Osteocyte (in vitro differentiated cells): ENCODE measurements at regions not wholly inside any gene's neighbourhood (a gene's known extent, or its start where the extent isn't known, plus 50 kb on each side); places are given as distances from the start of the nearest gene placed in this dataset.

Source experiments
- DNase-seq: peaks from one replicate; pipeline ENCODE4 v3.0.0; 2021; ENCODE audit warnings: mixed read lengths; ENCODE audit not compliant: unreplicated experiment; ENCODE audit errors: extremely low spot score
- H3K27ac Mint-ChIP-seq: one replicate; pipeline ENCODE4 v1.8.0; 2021; ENCODE audit warnings: mild to moderate bottlenecking, mixed read lengths; ENCODE audit not compliant: unreplicated experiment
- H3K27me3 Mint-ChIP-seq: one replicate; pipeline ENCODE4 v1.8.0; 2021; ENCODE audit warnings: mixed read lengths; ENCODE audit not compliant: unreplicated experiment
- H3K36me3 Mint-ChIP-seq: one replicate; pipeline ENCODE4 v1.8.0; 2021; ENCODE audit warnings: mixed read lengths; ENCODE audit not compliant: unreplicated experiment
- H3K4me1 Mint-ChIP-seq: one replicate; pipeline ENCODE4 v1.8.0; 2021; ENCODE audit warnings: mixed read lengths; ENCODE audit not compliant: unreplicated experiment
- H3K4me3 Mint-ChIP-seq: one replicate; pipeline ENCODE4 v1.8.0; 2021; ENCODE audit warnings: mild to moderate bottlenecking, moderate library complexity, mixed read lengths; ENCODE audit not compliant: unreplicated experiment
- H3K9me3 Mint-ChIP-seq: one replicate; pipeline ENCODE4 v1.8.0; 2021; ENCODE audit warnings: mixed read lengths; ENCODE audit not compliant: unreplicated experiment
- TF ChIP-seq, protein P1 (sequence below): fragments of 200-600 bp; sonication (generic); IDR thresholded peaks from 2 replicates; pipeline ENCODE4 v1.5.0; 2021; ENCODE audit warnings: antibody characterized with exemption, mild to moderate bottlenecking, moderate library complexity

DNA sequence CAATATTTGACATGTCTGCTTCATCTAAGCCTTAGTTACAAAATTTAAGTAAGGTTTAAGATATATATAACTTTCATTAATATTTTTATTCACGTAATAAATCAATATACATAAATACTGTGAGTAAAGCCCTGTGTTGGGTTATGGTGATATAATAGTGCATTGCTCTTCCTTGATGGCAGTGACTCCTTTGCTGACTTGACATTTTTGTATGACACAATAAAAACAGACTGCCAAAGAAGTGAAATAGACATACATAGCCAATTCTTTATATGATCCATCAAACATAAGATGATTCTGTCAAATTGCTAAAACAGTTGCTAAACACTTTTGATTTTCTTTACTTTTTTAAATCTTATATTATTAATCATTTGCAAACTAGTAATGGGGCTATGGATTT lies 1518.2 kb downstream of the EFNA5 start:
- no peaks in the 10 kb centered on the region for H3K9me3 Mint-ChIP-seq
- no peak overlapping the region for H3K27ac Mint-ChIP-seq

DNA sequence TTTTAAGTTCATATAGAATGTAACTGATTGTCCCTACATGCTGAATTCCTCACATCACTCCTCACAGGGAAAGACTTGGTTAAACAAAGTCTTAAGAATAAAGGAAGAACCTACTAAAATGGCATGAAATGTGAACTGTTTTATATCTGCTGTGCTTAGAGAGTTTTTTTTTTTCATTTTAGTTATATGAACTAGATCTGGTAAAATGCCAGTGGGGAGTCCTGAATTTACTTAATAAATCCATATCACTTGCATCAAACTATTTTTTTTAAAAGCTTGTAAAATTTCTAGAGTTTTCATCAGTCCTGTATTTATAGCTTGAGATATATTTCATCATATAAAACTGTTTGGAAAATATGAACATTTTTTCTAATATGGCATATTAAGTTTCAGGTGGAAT lies 1528.6 kb downstream of the EFNA5 start:
- TF ChIP-seq, protein P1, sequence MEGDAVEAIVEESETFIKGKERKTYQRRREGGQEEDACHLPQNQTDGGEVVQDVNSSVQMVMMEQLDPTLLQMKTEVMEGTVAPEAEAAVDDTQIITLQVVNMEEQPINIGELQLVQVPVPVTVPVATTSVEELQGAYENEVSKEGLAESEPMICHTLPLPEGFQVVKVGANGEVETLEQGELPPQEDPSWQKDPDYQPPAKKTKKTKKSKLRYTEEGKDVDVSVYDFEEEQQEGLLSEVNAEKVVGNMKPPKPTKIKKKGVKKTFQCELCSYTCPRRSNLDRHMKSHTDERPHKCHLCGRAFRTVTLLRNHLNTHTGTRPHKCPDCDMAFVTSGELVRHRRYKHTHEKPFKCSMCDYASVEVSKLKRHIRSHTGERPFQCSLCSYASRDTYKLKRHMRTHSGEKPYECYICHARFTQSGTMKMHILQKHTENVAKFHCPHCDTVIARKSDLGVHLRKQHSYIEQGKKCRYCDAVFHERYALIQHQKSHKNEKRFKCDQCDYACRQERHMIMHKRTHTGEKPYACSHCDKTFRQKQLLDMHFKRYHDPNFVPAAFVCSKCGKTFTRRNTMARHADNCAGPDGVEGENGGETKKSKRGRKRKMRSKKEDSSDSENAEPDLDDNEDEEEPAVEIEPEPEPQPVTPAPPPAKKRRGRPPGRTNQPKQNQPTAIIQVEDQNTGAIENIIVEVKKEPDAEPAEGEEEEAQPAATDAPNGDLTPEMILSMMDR, result no peak
- H3K27me3 Mint-ChIP-seq, result no peaks in the 10 kb centered on the region
- no peak overlapping the region for H3K27ac Mint-ChIP-seq
- no peaks in the 10 kb centered on the region for H3K36me3 Mint-ChIP-seq
- H3K4me3 Mint-ChIP-seq, result no peak overlapping the region
- H3K9me3 Mint-ChIP-seq, result peaks cover 4% of the 10 kb centered on the region
- DNase-seq, result no peak
- peaks cover 26% of the 10 kb centered on the region for H3K4me1 Mint-ChIP-seq

More for the DNA sequence above, 1518.2 kb downstream of the EFNA5 start:
- Mint-ChIP-seq H3K27me3 (no peaks in the 10 kb centered on the region), H3K4me3 (no peak overlapping the region), H3K4me1 (no peaks in the 10 kb centered on the region), H3K36me3 (no peaks in the 10 kb centered on the region)
- TF ChIP-seq, protein P1, result no peak
- DNase-seq, result no peak

DNA sequence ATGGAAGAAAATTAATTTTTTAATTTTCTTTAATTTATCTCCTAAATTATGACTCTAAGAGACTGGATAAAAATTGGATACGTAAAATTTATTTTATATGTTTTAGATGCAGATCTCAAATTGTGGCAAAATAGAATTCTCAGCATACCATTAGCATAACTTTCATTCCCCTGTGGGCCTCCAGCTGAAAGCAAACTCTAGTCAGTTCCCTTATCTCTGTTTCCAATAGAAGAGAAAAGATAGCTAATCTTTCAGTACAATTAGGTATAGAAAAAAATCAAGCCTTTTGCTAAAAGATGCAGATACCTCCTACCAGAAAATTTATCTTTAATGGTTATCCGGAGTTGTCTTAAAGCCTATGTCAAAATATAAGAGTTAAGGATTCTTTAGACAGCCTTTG lies 1530.6 kb downstream of the EFNA5 start:
- TF ChIP-seq, protein P1, result no peak
- no peak for DNase-seq
- Mint-ChIP-seq H3K27me3 (no peaks in the 10 kb centered on the region), H3K27ac (no peak overlapping the region), H3K4me1 (peaks cover 40% of the 10 kb centered on the region), H3K9me3 (no peaks in the 10 kb centered on the region), H3K4me3 (no peak overlapping the region), H3K36me3 (no peaks in the 10 kb centered on the region)

DNA sequence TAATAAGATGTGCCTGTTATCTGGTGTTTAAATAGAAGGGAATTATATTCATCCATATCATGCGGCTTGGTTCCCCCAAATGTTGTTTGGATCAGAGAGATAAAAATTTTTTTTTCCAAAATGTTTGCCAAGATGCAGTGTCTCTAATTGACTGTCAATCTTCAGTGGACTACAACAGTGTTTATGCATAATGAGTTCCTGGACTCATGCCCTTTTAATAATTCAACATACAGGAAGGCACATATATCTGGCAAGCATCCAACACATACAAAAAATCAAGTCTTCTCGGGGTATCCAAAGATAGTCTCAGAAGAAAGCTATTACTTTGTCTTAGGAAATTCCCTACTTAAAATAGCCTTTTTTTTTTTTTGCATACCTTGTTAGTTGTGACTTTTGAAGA lies 1534.7 kb downstream of the EFNA5 start:
- Mint-ChIP-seq H3K4me1 (peaks cover 30% of the 10 kb centered on the region), H3K36me3 (no peaks in the 10 kb centered on the region), H3K9me3 (peaks cover 5% of the 10 kb centered on the region), H3K27ac (no peak overlapping the region), H3K4me3 (no peak overlapping the region), H3K27me3 (no peaks in the 10 kb centered on the region)
- no peak for DNase-seq
- TF ChIP-seq, protein P1, result no peak

DNA sequence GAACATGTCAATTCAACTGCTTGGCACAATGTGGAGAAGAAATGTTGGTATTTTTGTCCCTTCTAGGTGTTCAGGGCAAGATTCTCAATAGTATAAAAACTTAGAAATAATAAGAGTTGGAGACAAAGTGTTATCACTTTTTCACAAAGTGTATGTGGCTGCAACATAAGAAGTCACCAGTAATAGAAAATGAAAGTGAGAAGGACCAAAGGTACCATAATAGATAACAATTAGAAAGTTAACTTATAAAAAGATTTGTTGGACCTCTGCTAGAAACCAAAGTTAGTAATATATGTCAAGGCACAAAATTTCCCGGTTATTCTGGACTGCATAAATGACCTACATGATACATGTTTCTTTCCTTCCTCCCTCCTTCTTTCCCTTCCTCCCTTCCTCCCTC lies 1535.3 kb downstream of the EFNA5 start:
- Mint-ChIP-seq H3K27me3 (no peaks in the 10 kb centered on the region), H3K27ac (no peak overlapping the region), H3K4me3 (no peak overlapping the region), H3K36me3 (no peaks in the 10 kb centered on the region), H3K9me3 (peaks cover 5% of the 10 kb centered on the region), H3K4me1 (peaks cover 27% of the 10 kb centered on the region)
- TF ChIP-seq, protein P1, result no peak
- DNase-seq, result no peak
